Gastroesophageal sphincter (tissue), 4 donors: ENCODE measurements at regions not wholly inside any gene's neighbourhood (a gene's known extent, or its start where the extent isn't known, plus 50 kb on each side); places are given as distances from the start of the nearest gene placed in this dataset.
A peak's percentile ranks its signal among the peaks of the same experiment; 100 is the strongest.
"Not testable (repeated sequence)": the region's sequence is repeated elsewhere in the genome, so short reads cannot be mapped to it uniquely, and the experiment has no call there.

ENCODE experiments used
- ATAC-seq: fragments of 150-250 bp; one replicate; pipeline ENCODE4 v1.9.1; 2016; ENCODE audit warnings: mild to moderate bottlenecking, moderate library complexity
- H3K27ac ChIP-seq, 4 donors: fragments of 200-600 bp; sonication (generic) in 3 of 4; 1 replicate in 3 of 4; 2 replicates in 1 of 4; pipeline ENCODE4 v1.5.1; 2016 to 2019
- H3K27me3 ChIP-seq: fragments of 200-600 bp; sonication (generic); one replicate; pipeline ENCODE4 v1.5.1; 2019
- H3K36me3 ChIP-seq, 2 donors: fragments of 200-600 bp; sonication (generic); one replicate each; pipeline ENCODE4 v1.5.1; 2019; ENCODE audit warnings: control low read depth in 1 of 2
- H3K4me1 ChIP-seq, 3 donors: fragments of 200-600 bp; sonication (generic); 1 replicate in 2 of 3; 2 replicates in 1 of 3; pipeline ENCODE4 v1.5.1; 2016 to 2019; ENCODE audit warnings: control low read depth in 2 of 3
- H3K4me3 ChIP-seq, 2 donors: fragments of 200-600 bp; sonication (generic); one replicate each; pipeline ENCODE4 v1.5.1; 2019; ENCODE audit warnings: mild to moderate bottlenecking in 1 of 2, moderate library complexity in 1 of 2
- H3K9me3 ChIP-seq, 3 donors: fragments of 200-600 bp; sonication (generic); one replicate each; pipeline ENCODE4 v1.5.1; 2017 to 2019; ENCODE audit warnings: control low read depth in 2 of 3
- EP300 ChIP-seq: sonication (generic); formaldehyde crosslinking; IDR thresholded peaks from one replicate; pipeline ENCODE4 v1.6.1; 2017; ENCODE audit warnings: antibody characterized with exemption, mild to moderate bottlenecking
- POLR2A ChIP-seq, 2 donors: fragments of 450-650 bp; IDR thresholded peaks; one replicate each; pipeline ENCODE4 v1.6.1; 2017; ENCODE audit warnings: antibody characterized with exemption in 2 of 2, mild to moderate bottlenecking in 2 of 2, moderate library complexity in 1 of 2
- POLR2AphosphoS5 ChIP-seq: sonication (generic); formaldehyde crosslinking; IDR thresholded peaks from one replicate; pipeline ENCODE4 v1.6.1; 2017; ENCODE audit warnings: antibody characterized with exemption
- WGBS, 2 donors: methylation state at CpG; one replicate each; pipeline ENCODE4 v1.1.5; 2018; ENCODE audit warnings: low coverage in 1 of 2; 5-methylcytosine and 5-hydroxymethylcytosine counted together
- TF ChIP-seq, protein P1 (sequence below), 4 experiments: fragments of 200-600 bp in 2 of 4; fragments of 450-650 bp in 2 of 4; sonication (generic) in 1 of 4; IDR thresholded peaks; one replicate each; pipeline ENCODE4 v1.5.1; 2017 to 2019; ENCODE audit warnings: antibody characterized with exemption in 4 of 4, mild to moderate bottlenecking in 2 of 4, moderate library complexity in 2 of 4

- no peaks in the 10 kb centered on the region for H3K9me3 ChIP-seq
- ATAC-seq, result no peak
- H3K36me3 ChIP-seq, result no peaks in the 10 kb centered on the region
- no peak overlapping the region for H3K27ac ChIP-seq
- WGBS, 2 donors, result 67 to 73% methylated on average over 1 of the region's 2 CpGs
- no peaks in the 10 kb centered on the region for H3K27me3 ChIP-seq
- no peaks in the 10 kb centered on the region for H3K4me1 ChIP-seq
- TF ChIP-seq EP300, result no peak
- TF ChIP-seq POLR2A (IDR thresholded peaks at IDR 0.05), result no peak
- TF ChIP-seq POLR2AphosphoS5, result no peak
- TF ChIP-seq, protein P1, sequence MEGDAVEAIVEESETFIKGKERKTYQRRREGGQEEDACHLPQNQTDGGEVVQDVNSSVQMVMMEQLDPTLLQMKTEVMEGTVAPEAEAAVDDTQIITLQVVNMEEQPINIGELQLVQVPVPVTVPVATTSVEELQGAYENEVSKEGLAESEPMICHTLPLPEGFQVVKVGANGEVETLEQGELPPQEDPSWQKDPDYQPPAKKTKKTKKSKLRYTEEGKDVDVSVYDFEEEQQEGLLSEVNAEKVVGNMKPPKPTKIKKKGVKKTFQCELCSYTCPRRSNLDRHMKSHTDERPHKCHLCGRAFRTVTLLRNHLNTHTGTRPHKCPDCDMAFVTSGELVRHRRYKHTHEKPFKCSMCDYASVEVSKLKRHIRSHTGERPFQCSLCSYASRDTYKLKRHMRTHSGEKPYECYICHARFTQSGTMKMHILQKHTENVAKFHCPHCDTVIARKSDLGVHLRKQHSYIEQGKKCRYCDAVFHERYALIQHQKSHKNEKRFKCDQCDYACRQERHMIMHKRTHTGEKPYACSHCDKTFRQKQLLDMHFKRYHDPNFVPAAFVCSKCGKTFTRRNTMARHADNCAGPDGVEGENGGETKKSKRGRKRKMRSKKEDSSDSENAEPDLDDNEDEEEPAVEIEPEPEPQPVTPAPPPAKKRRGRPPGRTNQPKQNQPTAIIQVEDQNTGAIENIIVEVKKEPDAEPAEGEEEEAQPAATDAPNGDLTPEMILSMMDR (IDR thresholded peaks at IDR 0.05), result no peak
- H3K4me3 ChIP-seq, result no peak overlapping the region
These were observed 55.6 kb downstream of the OR4C45 start for GRCh38 chr11:50088231-50088630.

GRCh38 chr11:50098186-50098725, 65.6 kb downstream of the OR4C45 start:
- 36% methylated on average over 2 of the region's 2 CpGs; no CpG with 5 or more reads in 1 of the 2 donors for whole genome bisulfite sequencing, 2 donors
- TF ChIP-seq EP300 (no peak), POLR2AphosphoS5 (no peak), POLR2A (IDR thresholded peaks at IDR 0.05) (no peak)
- TF ChIP-seq, protein P1 (IDR thresholded peaks at IDR 0.05), result no peak
- Histone ChIP-seq H3K36me3 (no peaks in the 10 kb centered on the region), H3K4me3 (no peak overlapping the region), H3K9me3 (no peaks in the 10 kb centered on the region), H3K4me1 (no peaks in the 10 kb centered on the region), H3K27ac (no peak overlapping the region), H3K27me3 (peaks cover 13% of the 10 kb centered on the region)
- no peak for ATAC-seq

- no peaks in the 10 kb centered on the region for H3K27me3 ChIP-seq
- no peaks in the 10 kb centered on the region for H3K36me3 ChIP-seq
- no peak overlapping the region for H3K27ac ChIP-seq
- ATAC-seq, result no peak
- no peaks in the 10 kb centered on the region for H3K9me3 ChIP-seq
- H3K4me3 ChIP-seq, result no peak overlapping the region
- no peaks in the 10 kb centered on the region for H3K4me1 ChIP-seq
- TF ChIP-seq, protein P1 (IDR thresholded peaks at IDR 0.05), result no peak
- TF ChIP-seq POLR2AphosphoS5, result no peak
- TF ChIP-seq POLR2A (IDR thresholded peaks at IDR 0.05), result no peak
- TF ChIP-seq EP300, result no peak
These were observed 70.2 kb downstream of the OR4C45 start for GRCh38 chr11:50102916-50103315.

GRCh38 chr11:50140686-50141085, 108.0 kb downstream of the OR4C45 start:
- ATAC-seq, result peak; percentile 46
- H3K36me3 ChIP-seq, H3K27ac ChIP-seq, H3K4me1 ChIP-seq, H3K9me3 ChIP-seq, H3K4me3 ChIP-seq, H3K27me3 ChIP-seq: not testable (repeated sequence)
- WGBS, 2 donors, result 28 to 33% methylated on average over 2 of the region's 2 CpGs

GRCh38 chr11:50146308-50146707, 113.6 kb downstream of the OR4C45 start:
- not testable (repeated sequence) for H3K36me3 ChIP-seq, H3K4me3 ChIP-seq, H3K4me1 ChIP-seq, H3K9me3 ChIP-seq, H3K27me3 ChIP-seq, H3K27ac ChIP-seq
- peak; percentile 50 for ATAC-seq
- WGBS, 2 donors, result 38 to 52% methylated on average over 2 to 3 of the region's 3 CpGs

GRCh38 chr11:50147946-50148345, 115.3 kb downstream of the OR4C45 start:
- H3K4me3 ChIP-seq, H3K36me3 ChIP-seq, H3K27ac ChIP-seq, H3K9me3 ChIP-seq, ATAC-seq, H3K27me3 ChIP-seq, H3K4me1 ChIP-seq: not testable (repeated sequence)
- 70 to 80% methylated on average over 2 of the region's 2 CpGs for WGBS, 2 donors

GRCh38 chr11:50155508-50155907, 122.8 kb downstream of the OR4C45 start:
- H3K27ac ChIP-seq, result no peak overlapping the region
- ATAC-seq, result no peak
- H3K4me1 ChIP-seq, result no peaks in the 10 kb centered on the region
- no peaks in the 10 kb centered on the region for H3K36me3 ChIP-seq
- H3K27me3 ChIP-seq, result no peaks in the 10 kb centered on the region
- no peaks in the 10 kb centered on the region for H3K9me3 ChIP-seq
- H3K4me3 ChIP-seq, result no peak overlapping the region
- TF ChIP-seq EP300 (no peak), POLR2A (IDR thresholded peaks at IDR 0.05) (no peak), POLR2AphosphoS5 (no peak)
- TF ChIP-seq, protein P1 (IDR thresholded peaks at IDR 0.05), result no peak
